HG03442 (cell line): ENCODE measurements at regions not wholly inside any gene's neighbourhood (a gene's known extent, or its start where the extent isn't known, plus 50 kb on each side); places are given as distances from the start of the nearest gene placed in this dataset.
"Not testable (repeated sequence)": the region's sequence is repeated elsewhere in the genome, so short reads cannot be mapped to it uniquely, and the experiment has no call there.

Source experiments
- ATAC-seq: cut with Tn5 transposase; IDR thresholded peaks from one replicate; pipeline ENCODE4 v1.9.1; 2021; ENCODE audit warnings: mild to moderate bottlenecking, moderate library complexity; ENCODE audit not compliant: unreplicated experiment

DNA sequence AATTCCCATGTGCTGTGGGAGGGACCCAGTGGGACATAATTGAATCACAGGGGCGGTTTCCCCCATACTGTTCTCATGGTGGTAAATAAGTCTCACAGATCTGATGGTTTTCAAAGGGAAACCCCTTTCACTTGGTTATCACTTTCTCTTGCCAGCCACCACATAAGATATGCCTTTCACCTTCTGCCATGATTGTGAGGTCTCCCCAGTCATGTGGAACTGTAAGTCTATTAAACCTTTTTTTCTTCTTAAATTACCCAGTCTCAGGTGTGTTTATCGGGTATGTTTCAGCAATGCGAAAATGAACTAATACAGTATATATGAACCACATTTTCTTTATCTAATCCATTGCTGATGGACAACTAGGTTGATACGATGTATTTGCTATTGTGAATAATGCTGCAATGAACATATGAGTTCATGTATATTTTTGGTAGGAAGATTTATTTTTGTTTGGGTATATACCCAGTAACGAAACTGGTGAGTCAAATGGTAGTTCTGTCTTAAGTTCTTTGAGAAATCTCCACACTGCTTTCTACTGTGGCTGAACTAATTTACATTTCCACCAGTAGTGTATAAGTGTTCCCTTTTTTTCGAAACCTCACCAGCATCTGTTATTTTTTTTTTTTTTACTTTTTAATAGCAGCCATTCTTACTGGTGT is 70.0 kb upstream of the HGF start:
- ATAC-seq, result peak; percentile 92

DNA sequence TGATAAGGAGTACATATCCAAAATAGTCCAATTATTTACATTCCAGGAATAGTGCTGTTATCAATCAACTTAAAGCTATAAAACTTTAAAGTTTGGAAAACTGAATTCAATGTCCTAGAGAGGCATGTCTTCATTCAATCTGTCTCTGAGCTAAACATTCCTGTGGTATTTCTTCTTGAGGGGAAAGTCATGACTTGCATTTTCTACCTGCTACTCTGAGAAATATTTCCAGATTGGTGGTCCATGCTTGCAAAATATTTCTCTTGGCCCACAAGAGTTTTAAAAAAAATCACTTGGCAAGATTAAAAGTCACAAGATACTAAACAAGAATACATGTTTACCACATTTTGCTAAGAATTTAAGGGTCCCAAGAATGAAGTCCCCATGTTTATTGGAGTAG is 63.6 kb upstream of the HGF start:
- ATAC-seq, result no peak

DNA sequence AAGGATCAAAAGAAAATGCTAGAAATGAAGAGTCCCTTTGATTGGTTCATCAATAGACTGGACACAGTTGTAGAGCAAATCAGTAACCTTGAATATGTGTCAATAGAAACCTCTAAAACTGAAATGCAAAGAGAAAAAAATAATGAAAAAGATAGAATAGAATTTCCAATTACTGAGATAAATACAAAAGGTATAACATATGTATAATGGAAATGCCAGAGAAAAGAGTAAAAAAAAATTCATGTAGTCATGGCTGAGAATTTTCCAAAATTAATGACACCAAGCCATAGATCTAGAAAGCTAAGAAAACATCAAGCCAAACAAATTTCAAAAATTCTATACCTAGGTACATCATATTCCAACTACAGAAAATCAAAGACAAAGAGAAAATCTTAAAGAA is 62.0 kb upstream of the HGF start:
- ATAC-seq, result no peak

DNA sequence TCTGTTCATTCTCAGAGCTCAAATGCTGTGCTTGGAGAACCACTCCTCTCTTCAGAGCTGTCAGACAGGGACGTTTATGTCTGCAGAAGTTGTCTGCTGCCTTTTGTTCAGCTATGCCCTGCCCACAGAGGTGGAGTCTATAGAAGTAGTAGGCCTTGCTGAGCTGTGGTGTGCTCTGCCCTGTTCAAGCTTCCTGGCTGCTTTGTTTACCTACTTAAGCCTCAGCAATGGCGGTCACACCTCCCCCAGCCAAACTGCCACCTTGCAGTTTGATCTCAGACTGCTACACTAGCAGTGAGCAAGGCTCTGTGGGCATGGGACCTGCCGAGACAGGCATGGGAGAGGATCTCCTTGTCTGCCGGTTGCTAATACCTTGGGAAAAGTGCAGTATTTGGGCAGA is 59.7 kb upstream of the HGF start:
- not testable (repeated sequence) for ATAC-seq

DNA sequence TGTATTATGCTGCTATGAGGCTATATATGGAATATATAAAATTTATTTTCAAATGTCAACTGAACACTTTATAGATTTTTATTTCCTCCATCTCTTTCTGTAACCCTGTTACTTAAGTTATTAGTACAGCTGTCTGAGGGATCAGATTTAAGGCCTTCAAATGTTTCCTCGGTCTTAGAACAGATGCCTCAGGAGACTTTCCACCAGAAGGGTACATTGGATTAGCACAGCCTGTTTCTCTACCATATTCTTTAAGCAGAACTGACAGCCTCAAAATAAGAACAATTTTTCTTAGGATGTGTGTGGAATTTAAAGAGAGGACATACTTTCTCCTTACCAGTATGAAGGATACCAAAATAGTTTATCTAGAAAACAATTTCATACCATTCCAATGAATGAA is 53.0 kb upstream of the HGF start:
- ATAC-seq, result no peak

DNA sequence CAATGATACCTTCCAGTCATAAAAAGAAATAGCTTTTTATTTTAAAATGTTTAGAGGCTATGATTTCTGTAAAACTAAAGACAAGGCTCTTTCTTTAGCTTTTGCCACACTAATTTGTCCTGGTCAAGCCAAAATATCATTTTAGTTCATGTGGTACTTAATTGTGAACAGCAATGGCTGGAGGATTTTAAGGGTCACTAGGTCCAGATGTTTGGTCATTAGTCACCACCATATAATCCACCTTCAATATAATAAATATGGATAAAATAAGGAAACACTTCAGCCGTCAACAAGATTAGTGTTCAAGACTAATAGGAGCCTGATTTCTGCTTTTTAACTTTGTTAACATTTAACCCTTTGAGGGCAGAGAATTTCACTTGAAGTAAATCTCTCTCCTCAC is 50.0 kb upstream of the HGF start:
- ATAC-seq, result no peak
